Smooth muscle cell (in vitro differentiated cells): ENCODE measurements at regions not wholly inside any gene's neighbourhood (a gene's known extent, or its start where the extent isn't known, plus 50 kb on each side); places are given as distances from the start of the nearest gene placed in this dataset.
"Not testable (repeated sequence)": the region's sequence is repeated elsewhere in the genome, so short reads cannot be mapped to it uniquely, and the experiment has no call there.

ENCODE experiments used
- DNase-seq: peaks from one replicate; lab custom pipeline; 2025; ENCODE audit not compliant: unreplicated experiment; lab: John Stamatoyannopoulos, UW
- H2AFZ ChIP-seq: fragments of 200-600 bp; sonication (generic); 2 replicates; pipeline ENCODE4 v1.6.0; 2016; ENCODE audit warnings: antibody characterized with exemption, low read depth, mild to moderate bottlenecking
- H3F3A ChIP-seq: fragments of 200-600 bp; sonication (generic); 2 replicates; pipeline ENCODE4 v1.6.0; 2017; ENCODE audit warnings: antibody characterized with exemption, low read depth
- H3K27ac ChIP-seq: fragments of 200-600 bp; sonication (generic); 2 replicates; pipeline ENCODE4 v1.5.1; 2016; ENCODE audit warnings: low read depth, mild to moderate bottlenecking
- H3K27me3 ChIP-seq: fragments of 200-600 bp; sonication (generic); 2 replicates; pipeline ENCODE4 v1.6.1; 2016; ENCODE audit warnings: low read depth, mild to moderate bottlenecking
- H3K36me3 ChIP-seq: fragments of 200-600 bp; sonication (generic); 2 replicates; pipeline ENCODE4 v1.5.1; 2016; ENCODE audit warnings: low read depth
- H3K4me1 ChIP-seq: fragments of 200-600 bp; sonication (generic); 2 replicates; pipeline ENCODE4 v1.5.1; 2016; ENCODE audit warnings: low read depth
- H3K4me2 ChIP-seq: fragments of 200-600 bp; sonication (generic); 2 replicates; pipeline ENCODE4 v1.6.0; 2016; ENCODE audit warnings: mild to moderate bottlenecking
- H3K4me3 ChIP-seq: fragments of 200-600 bp; sonication (generic); 2 replicates; pipeline ENCODE4 v1.5.1; 2016; ENCODE audit warnings: mild to moderate bottlenecking
- H3K79me2 ChIP-seq: fragments of 200-600 bp; sonication (generic); 2 replicates; pipeline ENCODE4 v1.6.0; 2016; ENCODE audit warnings: low read depth, mild to moderate bottlenecking
- H3K9ac ChIP-seq: fragments of 200-600 bp; sonication (generic); 2 replicates; pipeline ENCODE4 v1.6.0; 2016; ENCODE audit warnings: low read depth
- H3K9me3 ChIP-seq: fragments of 200-600 bp; sonication (generic); replicated peaks from 2 replicates; pipeline ENCODE4 v1.5.1; 2016; ENCODE audit warnings: low read depth
- H4K20me1 ChIP-seq: fragments of 200-600 bp; sonication (generic); 2 replicates; pipeline ENCODE4 v1.6.0; 2016; ENCODE audit warnings: low read depth
- WGBS: methylation state at CpG from one replicate; pipeline ENCODE4 v1.1.7; 2016; ENCODE audit warnings: low lambda C conversion rate; 5-methylcytosine and 5-hydroxymethylcytosine counted together

DNA sequence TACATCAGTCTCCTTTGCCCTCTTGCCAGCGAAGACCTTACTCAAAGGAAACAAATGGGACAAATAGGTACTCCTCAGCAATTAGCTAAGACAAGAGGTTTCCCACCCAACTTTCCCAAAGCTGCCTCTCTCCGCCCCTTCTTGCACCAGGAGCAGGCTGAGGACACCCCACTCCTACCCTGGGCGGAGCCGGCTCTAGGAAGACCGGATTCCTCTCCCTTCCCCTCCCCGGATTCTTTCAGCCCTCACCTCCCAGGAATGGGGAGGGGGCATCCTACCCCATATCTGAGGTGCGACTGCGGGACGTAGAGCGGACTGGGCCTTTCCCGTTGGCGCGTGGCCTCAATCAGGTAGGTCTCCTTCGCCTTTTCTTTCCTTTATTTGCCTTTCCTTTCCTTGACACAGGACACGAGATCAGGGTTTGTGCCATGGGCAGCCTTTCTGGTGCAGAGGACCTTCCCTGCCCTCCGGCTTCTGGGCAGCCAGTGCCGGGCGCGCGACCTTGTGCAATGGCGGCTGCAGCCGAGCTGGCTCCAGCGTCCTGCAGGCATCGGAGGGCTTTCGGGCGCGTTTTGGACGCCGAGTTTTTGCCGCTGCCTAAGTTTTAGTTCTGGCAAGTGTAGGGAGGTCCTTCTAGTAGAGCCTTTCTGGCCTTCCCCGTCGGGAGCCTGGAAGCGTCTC, 279.9 kb downstream of the PLS3 start:
- H3K9ac ChIP-seq, H3K79me2 ChIP-seq, H3K27me3 ChIP-seq, H3K9me3 ChIP-seq, H3K4me2 ChIP-seq, H3F3A ChIP-seq, H3K27ac ChIP-seq, H2AFZ ChIP-seq, H4K20me1 ChIP-seq, H3K4me1 ChIP-seq, H3K36me3 ChIP-seq, H3K4me3 ChIP-seq, DNase-seq: not testable (repeated sequence)
- WGBS: under 1% methylated on average over 12 of the region's 33 CpGs

DNA sequence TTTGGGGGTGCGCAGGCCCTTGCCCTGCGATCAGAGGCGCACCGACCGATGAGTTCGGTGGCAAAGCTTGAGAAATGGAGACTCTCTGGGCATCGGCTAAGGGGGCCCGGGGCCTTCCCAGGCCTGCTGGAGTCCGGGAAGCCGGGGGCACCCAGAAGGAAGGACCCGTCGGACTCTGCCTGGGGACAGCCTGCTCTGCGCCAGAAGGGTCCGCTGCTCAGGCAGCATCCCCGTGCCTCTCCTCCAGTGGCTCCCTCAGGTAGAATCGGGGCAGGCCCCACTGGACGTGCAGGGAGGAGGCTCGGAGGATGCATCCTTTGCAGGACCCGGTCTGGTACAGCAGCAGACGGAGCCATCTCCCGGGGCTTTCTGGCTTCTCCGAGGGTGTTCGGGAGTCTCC, 290.0 kb downstream of the PLS3 start:
- not testable (repeated sequence) for H3K9ac ChIP-seq, DNase-seq, H2AFZ ChIP-seq, H3K4me2 ChIP-seq, H3K27ac ChIP-seq, H4K20me1 ChIP-seq, H3K79me2 ChIP-seq, H3K9me3 ChIP-seq, H3F3A ChIP-seq, H3K4me3 ChIP-seq, H3K4me1 ChIP-seq, H3K36me3 ChIP-seq, H3K27me3 ChIP-seq
- 90% methylated on average over 2 of the region's 23 CpGs for WGBS

DNA sequence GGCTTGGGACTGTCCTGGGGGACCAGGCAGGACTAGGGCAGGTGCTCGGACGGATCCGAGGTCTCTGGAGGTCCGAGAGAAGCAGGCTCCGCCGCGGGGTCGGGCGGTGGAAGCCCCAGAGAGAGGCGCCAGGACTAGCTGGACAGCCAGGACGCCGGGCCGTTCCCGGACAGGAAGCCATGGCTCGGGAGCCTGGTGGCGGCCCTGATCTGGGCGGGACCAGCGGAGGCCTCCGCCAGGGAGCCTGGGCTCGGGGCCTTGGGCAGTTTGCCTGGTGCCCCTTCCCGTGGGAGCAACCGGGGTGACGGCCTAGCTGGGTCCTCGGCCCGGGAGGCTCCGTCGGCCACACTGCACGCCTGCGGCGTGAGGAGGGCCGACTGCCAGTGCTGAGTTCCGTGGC, 292.3 kb downstream of the PLS3 start:
- H3K9ac ChIP-seq, H3K79me2 ChIP-seq, H2AFZ ChIP-seq, H3K4me3 ChIP-seq, DNase-seq, H3K27me3 ChIP-seq, H3K36me3 ChIP-seq, H3F3A ChIP-seq, H3K4me1 ChIP-seq, H4K20me1 ChIP-seq, H3K4me2 ChIP-seq, H3K9me3 ChIP-seq, H3K27ac ChIP-seq: not testable (repeated sequence)
- 95% methylated on average over 13 of the region's 32 CpGs for WGBS

DNA sequence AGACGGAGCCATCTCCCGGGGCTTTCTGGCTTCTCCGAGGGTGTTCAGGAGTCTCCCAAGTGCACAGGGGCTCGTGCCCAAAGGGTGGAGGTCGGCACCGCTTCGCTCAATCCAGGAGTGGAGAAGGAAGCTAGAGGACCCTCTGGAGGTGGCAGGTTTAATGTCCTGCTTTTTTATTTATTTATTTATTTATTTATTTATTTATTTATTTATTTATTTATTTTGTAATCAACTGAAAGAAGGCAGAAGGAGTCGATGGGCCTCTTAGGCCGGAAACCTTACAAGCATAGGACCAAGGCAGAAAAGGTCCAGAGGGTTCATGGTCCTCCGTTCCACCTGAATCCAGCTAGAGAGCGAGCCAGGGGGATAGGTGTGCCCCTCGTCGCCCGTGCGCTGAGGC, 289.4 kb upstream of the AGTR2 start:
- not testable (repeated sequence) for H2AFZ ChIP-seq, H3K36me3 ChIP-seq, H3K9me3 ChIP-seq, DNase-seq, H3K4me3 ChIP-seq, H3K4me2 ChIP-seq, H3K27ac ChIP-seq, H4K20me1 ChIP-seq, H3F3A ChIP-seq, H3K27me3 ChIP-seq, H3K4me1 ChIP-seq, H3K9ac ChIP-seq, H3K79me2 ChIP-seq
- no CpG with 5 or more reads among the region's 15 CpGs for WGBS

DNA sequence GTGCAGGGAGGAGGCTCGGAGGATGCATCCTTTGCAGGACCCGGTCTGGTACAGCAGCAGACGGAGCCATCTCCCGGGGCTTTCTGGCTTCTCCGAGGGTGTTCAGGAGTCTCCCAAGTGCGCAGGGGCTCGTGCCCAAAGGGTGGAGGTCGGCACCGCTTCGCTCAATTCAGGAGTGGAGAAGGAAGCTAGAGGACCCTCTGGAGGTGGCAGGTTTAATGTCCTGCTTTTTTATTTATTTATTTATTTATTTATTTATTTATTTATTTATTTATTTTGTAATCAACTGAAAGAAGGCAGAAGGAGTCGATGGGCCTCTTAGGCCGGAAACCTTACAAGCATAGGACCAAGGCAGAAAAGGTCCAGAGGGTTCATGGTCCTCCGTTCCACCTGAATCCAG, 286.4 kb upstream of the AGTR2 start:
- H3K4me3 ChIP-seq, H4K20me1 ChIP-seq, DNase-seq, H3K4me2 ChIP-seq, H3K36me3 ChIP-seq, H3K4me1 ChIP-seq, H3K27me3 ChIP-seq, H3K79me2 ChIP-seq, H2AFZ ChIP-seq, H3K27ac ChIP-seq, H3K9me3 ChIP-seq, H3F3A ChIP-seq, H3K9ac ChIP-seq: not testable (repeated sequence)
- no CpG with 5 or more reads among the region's 13 CpGs for WGBS

DNA sequence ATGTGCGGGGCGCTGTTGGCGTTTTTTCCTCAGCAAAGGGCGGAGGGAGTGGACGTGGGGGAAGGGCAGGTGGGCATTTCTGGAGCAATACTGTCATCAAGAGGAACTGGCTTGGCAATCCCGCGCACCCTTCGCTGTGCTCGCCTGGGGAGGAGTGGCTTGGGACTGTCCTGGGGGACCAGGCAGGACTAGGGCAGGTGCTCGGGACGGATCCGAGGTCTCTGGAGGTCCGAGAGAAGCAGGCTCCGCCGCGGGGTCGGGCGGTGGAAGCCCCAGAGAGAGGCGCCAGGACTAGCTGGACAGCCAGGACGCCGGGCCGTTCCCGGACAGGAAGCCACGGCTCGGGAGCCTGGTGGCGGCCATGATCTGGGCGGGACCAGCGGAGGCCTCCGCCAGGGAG, 282.5 kb upstream of the AGTR2 start:
- not testable (repeated sequence) for H3K4me1 ChIP-seq, H3F3A ChIP-seq, H3K27ac ChIP-seq, H2AFZ ChIP-seq, H3K79me2 ChIP-seq, DNase-seq, H3K4me3 ChIP-seq, H3K4me2 ChIP-seq, H4K20me1 ChIP-seq, H3K9me3 ChIP-seq, H3K36me3 ChIP-seq, H3K27me3 ChIP-seq, H3K9ac ChIP-seq
- WGBS: 99% methylated on average over 16 of the region's 29 CpGs

DNA sequence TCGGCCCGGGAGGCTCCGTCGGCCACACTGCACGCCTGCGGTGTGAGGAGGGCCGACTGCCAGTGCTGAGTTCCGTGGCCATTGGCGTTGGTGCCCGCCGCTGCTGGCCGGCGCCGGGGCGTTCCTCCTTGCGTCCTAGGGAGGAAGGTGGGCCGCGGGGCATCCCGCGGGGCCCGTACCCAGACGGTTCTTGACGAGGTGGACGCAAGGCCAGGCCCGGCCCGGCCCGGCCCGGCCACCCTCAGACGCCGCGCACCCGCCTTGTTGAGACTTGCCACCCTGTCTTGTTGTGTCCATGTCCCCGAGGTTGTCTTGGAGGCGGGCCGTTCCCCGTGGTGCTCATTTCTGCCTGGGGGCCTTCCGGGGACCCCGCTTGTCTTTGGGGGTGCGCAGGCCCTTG, 282.0 kb upstream of the AGTR2 start:
- not testable (repeated sequence) for H4K20me1 ChIP-seq, H2AFZ ChIP-seq, DNase-seq, H3K4me2 ChIP-seq, H3K4me1 ChIP-seq, H3K27ac ChIP-seq, H3K9me3 ChIP-seq, H3K27me3 ChIP-seq, H3K9ac ChIP-seq, H3K36me3 ChIP-seq, H3F3A ChIP-seq, H3K79me2 ChIP-seq, H3K4me3 ChIP-seq
- WGBS: 97% methylated on average over 20 of the region's 39 CpGs
